GM18951 (cell line): ENCODE measurements at regions not wholly inside any gene's neighbourhood (a gene's known extent, or its start where the extent isn't known, plus 50 kb on each side); places are given as distances from the start of the nearest gene placed in this dataset.

ENCODE experiments used
- POLR2A ChIP-seq: IDR thresholded peaks from 4 replicates; pipeline ENCODE4 v1.6.1; 2011; ENCODE audit warnings: mild to moderate bottlenecking; ENCODE audit not compliant: insufficient read length, insufficient read depth; ENCODE audit errors: extremely low read depth
- in situ Hi-C: fragments of 300-500 bp; cut with MboI; formaldehyde crosslinking; loops from one replicate; pipeline ENCODE4 v1.12.0; 2022; ENCODE audit warnings: low sequenced_read_pairs, mixed read lengths, inconsistent platforms; ENCODE audit not compliant: unreplicated experiment

GRCh38 chr14:65213316-65213715, 111.0 kb upstream of the MAX start:
- no peak for TF ChIP-seq POLR2A
- in situ Hi-C loops, result no loop called here

GRCh38 chr14:65214741-65215140, 112.4 kb upstream of the MAX start:
- TF ChIP-seq POLR2A, result no peak
- in situ Hi-C loops, result no loop called here

GRCh38 chr14:65219353-65219752, 117.0 kb upstream of the MAX start:
- in situ Hi-C loops, result no loop called here
- no peak for TF ChIP-seq POLR2A

GRCh38 chr14:65222440-65222858, 120.1 kb upstream of the MAX start:
- in situ Hi-C loops, result loop anchor here (10.0 kb wide), 1 partner anchor 602 kb away; no protein-coding TSS in a partner anchor

GRCh38 chr14:65223636-65224035, 121.3 kb upstream of the MAX start:
- no peak for TF ChIP-seq POLR2A
- in situ Hi-C loops, result loop anchor here (10.0 kb wide), 1 partner anchor 601 kb away; no protein-coding TSS in a partner anchor

More at GRCh38 chr14:65222440-65222858, 120.1 kb upstream of the MAX start:
- no peak for TF ChIP-seq POLR2A

- TF ChIP-seq POLR2A, result no peak
- in situ Hi-C loops, result loop anchor here (10.0 kb wide), 1 partner anchor 600 kb away; no protein-coding TSS in a partner anchor
These were observed 122.5 kb upstream of the MAX start for GRCh38 chr14:65224799-65225198.

GRCh38 chr14:65225299-65226159, 123.2 kb upstream of the MAX start:
- in situ Hi-C loops, result loop anchor here (10.0 kb wide), 1 partner anchor 599 kb away; no protein-coding TSS in a partner anchor
- no peak for TF ChIP-seq POLR2A

- no peak for TF ChIP-seq POLR2A
- in situ Hi-C loops, result loop anchor here (10.0 kb wide), 1 partner anchor 598 kb away; no protein-coding TSS in a partner anchor
These were observed 124.7 kb upstream of the MAX start for GRCh38 chr14:65226824-65227604.

- TF ChIP-seq POLR2A, result no peak
- in situ Hi-C loops, result loop anchor here (10.0 kb wide), 1 partner anchor 596 kb away; no protein-coding TSS in a partner anchor
These were observed 126.1 kb upstream of the MAX start for GRCh38 chr14:65228436-65228835.

GRCh38 chr14:65228956-65229747, 126.8 kb upstream of the MAX start:
- TF ChIP-seq POLR2A, result no peak
- in situ Hi-C loops, result loop anchor here (10.0 kb wide), 1 partner anchor 596 kb away; no protein-coding TSS in a partner anchor

GRCh38 chr14:65229748-65230728, 127.7 kb upstream of the MAX start:
- peak; percentile 24 for TF ChIP-seq POLR2A
- in situ Hi-C loops, result loop anchor here (10.0 kb wide), 1 partner anchor 595 kb away; no protein-coding TSS in a partner anchor
